Aorta (tissue), 5 donors: ENCODE measurements at regions not wholly inside any gene's neighbourhood (a gene's known extent, or its start where the extent isn't known, plus 50 kb on each side); places are given as distances from the start of the nearest gene placed in this dataset.
"Not testable (repeated sequence)": the region's sequence is repeated elsewhere in the genome, so short reads cannot be mapped to it uniquely, and the experiment has no call there.

Source experiments
- ATAC-seq: fragments of 200-7000 bp; cut with Tn5 transposase; one replicate; pipeline ENCODE4 v1.9.1; 2022; ENCODE audit warnings: moderate library complexity; ENCODE audit not compliant: low FRiP score
- DNase-seq, 2 donors: peaks; one replicate each; pipeline ENCODE4 v3.0.0-alpha.2; 2020
- H3K27ac ChIP-seq, 2 donors: one replicate each; pipeline ENCODE4 v1.5.1; 2013; ENCODE audit warnings: low read length in 2 of 2, mild to moderate bottlenecking in 2 of 2, moderate library complexity in 2 of 2, control low read depth in 1 of 2, inconsistent platforms in 1 of 2, low read depth in 1 of 2
- H3K27me3 ChIP-seq, 2 donors: one replicate each; pipeline ENCODE4 v1.6.1; 2013; ENCODE audit warnings: control low read depth in 1 of 2, low read length in 1 of 2, mild to moderate bottlenecking in 1 of 2, moderate library complexity in 1 of 2; ENCODE audit not compliant: insufficient read depth in 2 of 2, control insufficient read depth in 1 of 2
- H3K36me3 ChIP-seq, 2 donors: one replicate each; pipeline ENCODE4 v1.6.1; 2013; ENCODE audit warnings: control low read depth in 1 of 2, low read length in 1 of 2, mild to moderate bottlenecking in 1 of 2; ENCODE audit not compliant: insufficient read depth in 2 of 2, control insufficient read depth in 1 of 2
- H3K4me1 ChIP-seq, 2 donors: one replicate each; pipeline ENCODE4 v1.6.1; 2013; ENCODE audit warnings: low read length in 2 of 2, control low read depth in 1 of 2, mild to moderate bottlenecking in 1 of 2, moderate library complexity in 1 of 2; ENCODE audit not compliant: insufficient read depth in 2 of 2, control insufficient read depth in 1 of 2
- H3K4me3 ChIP-seq, 2 donors: one replicate each; pipeline ENCODE4 v1.5.1; 2013; ENCODE audit warnings: low read length in 2 of 2, control low read depth in 1 of 2, mild to moderate bottlenecking in 1 of 2
- H3K9me3 ChIP-seq: one replicate; pipeline ENCODE4 v1.6.1; 2013; ENCODE audit warnings: mild to moderate bottlenecking, low read length; ENCODE audit not compliant: control insufficient read depth
- WGBS, 2 donors: extraction: QIAGEN DNeasy Blood & Tissue Kit; methylation state at CpG; one replicate each; pipeline ENCODE4 v1.1.7; 2013; 5-methylcytosine and 5-hydroxymethylcytosine counted together
- intact Hi-C, 2 donors: fragments of 100-400 bp; cut with DNase I; formaldehyde crosslinking; loops; one replicate each; pipeline versions ENCODE4 v1.14.2 to v1.15.0; 2022
- donor health status: healthy with polysubstance abuse.
- donor health status: Bipolar disorder and iron deficiency.
- donor health status: DM: no; HTN: no; CAD: no.
- donor health status: DM: no; HTN: no; CAD: no.
- donor health status: DM: yes; HTN: yes; CAD: no.

DNA sequence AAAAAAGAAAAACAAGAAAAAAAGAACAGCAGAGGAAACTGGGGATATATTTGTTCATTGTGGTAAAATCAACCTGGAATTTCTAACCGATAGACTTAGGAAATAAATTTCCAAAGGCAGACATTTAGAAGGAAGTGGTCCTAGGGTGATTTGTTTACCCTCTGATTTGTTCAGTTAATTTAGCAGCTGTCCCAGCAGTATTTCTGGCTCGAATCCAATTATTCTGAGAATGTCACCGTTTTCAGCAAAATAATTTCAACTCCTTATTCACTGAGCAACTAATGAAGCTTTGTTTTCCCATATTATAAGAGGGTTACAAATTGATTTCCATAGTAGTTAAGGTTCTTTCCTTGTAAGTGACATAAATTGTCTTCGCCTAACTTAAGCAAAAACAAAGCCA lies 285.2 kb upstream of the SYT10 start:
- DNase-seq (no peak), ATAC-seq (no peak)
- WGBS, 2 donors = 48 to 50% methylated on average over 4 of the region's 4 CpGs
- Histone ChIP-seq H3K36me3 (no peaks in the 10 kb centered on the region), H3K9me3 (no peaks in the 10 kb centered on the region), H3K27me3 (no peaks in the 10 kb centered on the region), H3K4me3 (no peak overlapping the region), H3K27ac (no peak overlapping the region), H3K4me1 (no peaks in the 10 kb centered on the region)
- intact Hi-C loops = no loop called here

DNA sequence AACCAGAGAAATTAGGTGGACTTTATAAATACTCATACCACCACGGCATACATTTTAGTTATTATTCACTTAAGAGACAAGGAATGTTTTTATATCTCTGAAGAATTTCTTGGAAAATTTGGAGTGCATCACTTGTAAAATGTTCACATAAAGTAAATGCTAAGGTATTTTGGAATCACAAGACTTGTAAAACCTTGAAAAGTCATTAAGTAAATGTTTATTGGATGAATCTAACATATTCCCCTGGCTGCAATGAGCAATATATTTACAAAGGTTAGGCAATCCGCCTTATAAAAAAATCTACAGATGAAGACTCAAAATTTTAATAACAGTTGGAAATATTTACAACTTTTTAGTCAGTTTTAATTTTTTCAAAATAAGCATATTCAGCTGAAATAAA lies 287.4 kb upstream of the ALG10 start:
- H3K9me3 ChIP-seq = peaks cover 2% of the 10 kb centered on the region
- H3K36me3 ChIP-seq = no peaks in the 10 kb centered on the region
- ATAC-seq (no peak), DNase-seq (no peak)
- H3K27ac ChIP-seq = no peak overlapping the region
- no peaks in the 10 kb centered on the region for H3K27me3 ChIP-seq
- intact Hi-C loops = no loop called here
- H3K4me3 ChIP-seq = no peak overlapping the region
- WGBS, 2 donors = 64 to 75% methylated on average over 2 of the region's 2 CpGs
- H3K4me1 ChIP-seq = no peaks in the 10 kb centered on the region

DNA sequence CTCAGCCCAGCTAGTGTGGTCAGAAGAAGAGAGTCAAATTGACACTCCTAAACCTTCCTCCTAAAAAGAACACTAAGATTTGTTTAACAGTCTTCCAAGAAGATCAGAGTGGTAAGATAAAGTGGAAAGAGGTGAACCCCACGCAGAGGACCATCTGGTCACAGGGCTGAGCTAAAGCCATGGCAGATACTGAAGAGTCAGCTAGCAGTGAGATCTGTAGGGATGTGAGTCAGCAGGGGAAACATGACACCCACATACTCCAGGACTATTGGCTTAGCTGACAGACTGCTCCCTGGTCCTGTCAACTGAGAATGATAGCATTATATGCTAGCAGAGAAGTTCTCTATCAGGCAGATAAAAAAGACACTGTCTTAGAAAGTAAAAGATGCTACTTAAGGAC lies 269.4 kb upstream of the ALG10 start:
- 45 to 72% methylated on average over 1 of the region's 1 CpG for WGBS, 2 donors
- Histone ChIP-seq H3K4me1 (no peaks in the 10 kb centered on the region), H3K4me3 (no peak overlapping the region), H3K36me3 (no peaks in the 10 kb centered on the region), H3K27ac (no peak overlapping the region), H3K9me3 (peaks cover 5% of the 10 kb centered on the region), H3K27me3 (no peaks in the 10 kb centered on the region)
- ATAC-seq (no peak), DNase-seq (no peak)
- intact Hi-C loops = no loop called here

DNA sequence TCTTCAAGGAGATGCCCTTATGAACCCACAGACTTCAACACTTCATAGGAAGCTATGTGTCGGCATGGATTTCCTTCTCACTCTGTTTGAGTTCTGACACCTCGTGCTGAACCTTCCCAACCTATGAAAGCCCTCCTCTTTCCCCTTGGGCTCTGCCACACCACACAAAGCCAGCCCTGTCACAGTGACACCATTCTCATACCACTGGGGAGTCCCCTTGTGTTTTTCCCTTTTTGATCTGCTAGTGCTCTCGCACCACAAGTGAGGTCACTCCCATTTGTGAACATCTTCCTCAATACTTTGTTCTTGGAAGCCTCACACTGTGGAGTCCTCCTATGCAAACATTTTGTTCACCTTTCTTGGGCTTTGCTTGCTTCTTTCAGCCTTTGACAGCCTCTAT lies 264.6 kb upstream of the ALG10 start:
- intact Hi-C loops = no loop called here

DNA sequence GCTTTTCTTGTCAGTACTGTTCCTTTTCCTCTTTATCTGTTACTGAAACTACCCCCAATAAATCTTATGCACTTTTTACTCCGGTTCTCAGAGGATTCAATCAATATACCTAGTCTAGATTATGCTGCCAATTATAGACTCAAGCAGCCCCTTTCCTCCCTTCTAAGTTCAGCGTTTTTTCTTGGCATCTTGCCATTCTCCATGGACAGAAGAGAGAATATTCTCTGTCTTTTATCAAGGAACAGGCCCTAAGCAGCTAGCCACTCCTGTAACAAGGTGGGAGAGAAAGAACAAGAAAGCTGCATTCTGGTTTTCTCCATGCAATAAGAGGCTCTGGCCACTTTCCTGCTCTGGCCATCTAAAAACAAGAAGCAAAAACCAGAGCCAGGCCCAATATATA lies 263.0 kb upstream of the ALG10 start:
- Histone ChIP-seq H3K4me1 (no peaks in the 10 kb centered on the region), H3K9me3 (peaks cover 3% of the 10 kb centered on the region), H3K27ac (no peak overlapping the region), H3K36me3 (no peaks in the 10 kb centered on the region), H3K27me3 (no peaks in the 10 kb centered on the region), H3K4me3 (no peak overlapping the region)
- intact Hi-C loops = no loop called here
- WGBS, 2 donors = 22 to 47% methylated on average over 2 of the region's 2 CpGs
- DNase-seq (no peak), ATAC-seq (no peak)

More for the DNA sequence above, 264.6 kb upstream of the ALG10 start:
- no peak overlapping the region for H3K27ac ChIP-seq
- DNase-seq = no peak
- ATAC-seq = no peak
- no peaks in the 10 kb centered on the region for H3K4me1 ChIP-seq
- H3K4me3 ChIP-seq = no peak overlapping the region
- peaks cover 5% of the 10 kb centered on the region for H3K9me3 ChIP-seq
- no peaks in the 10 kb centered on the region for H3K27me3 ChIP-seq
- WGBS, 2 donors = 73 to 75% methylated on average over 3 of the region's 3 CpGs
- no peaks in the 10 kb centered on the region for H3K36me3 ChIP-seq

DNA sequence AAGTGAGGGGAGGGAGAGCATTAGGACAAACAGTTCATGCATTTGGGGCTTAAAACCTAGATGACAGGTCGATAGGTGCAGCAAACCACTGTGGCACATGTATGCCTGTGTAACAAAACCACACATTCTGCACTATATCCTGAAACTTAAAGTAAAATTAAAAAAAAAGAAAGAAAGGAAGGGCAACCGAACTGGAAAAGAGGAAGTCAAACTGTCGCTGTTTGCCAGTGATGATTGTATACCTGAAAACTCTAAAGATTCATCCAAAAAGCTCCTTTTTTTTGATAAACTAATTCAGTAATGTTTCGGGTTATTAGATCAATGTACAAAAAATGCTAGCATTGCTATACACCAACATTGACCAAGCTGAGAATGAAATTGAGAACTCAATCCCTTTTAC lies 259.0 kb upstream of the ALG10 start:
- Histone ChIP-seq H3K4me1 (no peaks in the 10 kb centered on the region), H3K4me3 (no peak overlapping the region), H3K27me3 (no peaks in the 10 kb centered on the region), H3K36me3 (no peaks in the 10 kb centered on the region), H3K9me3 (no peaks in the 10 kb centered on the region), H3K27ac (no peak overlapping the region)
- 69 to 72% methylated on average over 4 of the region's 4 CpGs for WGBS, 2 donors
- intact Hi-C loops = no loop called here
- ATAC-seq = no peak
- DNase-seq = no peak

DNA sequence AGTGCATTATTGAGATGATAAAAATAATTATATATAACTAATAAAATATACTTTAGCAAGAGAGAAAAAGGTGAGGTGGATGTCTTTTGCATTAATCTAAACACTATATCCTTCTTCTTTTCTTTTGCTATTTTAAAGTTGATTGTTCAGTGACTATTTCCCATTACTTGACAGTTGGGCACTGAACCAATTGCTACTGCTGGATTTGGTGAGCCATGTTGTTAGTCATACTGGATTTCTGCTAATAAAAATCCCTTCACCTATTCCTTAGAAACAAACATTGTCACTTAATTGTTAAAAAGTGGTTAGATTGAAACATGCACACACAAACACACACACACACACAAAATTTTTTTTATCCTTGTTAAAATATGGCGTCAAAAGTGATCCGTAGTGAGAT lies 251.6 kb upstream of the ALG10 start:
- DNase-seq = no peak
- no peak for ATAC-seq
- H3K27ac ChIP-seq = no peak overlapping the region
- no peaks in the 10 kb centered on the region for H3K9me3 ChIP-seq
- intact Hi-C loops = no loop called here
- no peaks in the 10 kb centered on the region for H3K36me3 ChIP-seq
- 43 to 67% methylated on average over 2 of the region's 2 CpGs for WGBS, 2 donors
- no peaks in the 10 kb centered on the region for H3K4me1 ChIP-seq
- H3K4me3 ChIP-seq = no peak overlapping the region
- no peaks in the 10 kb centered on the region for H3K27me3 ChIP-seq

DNA sequence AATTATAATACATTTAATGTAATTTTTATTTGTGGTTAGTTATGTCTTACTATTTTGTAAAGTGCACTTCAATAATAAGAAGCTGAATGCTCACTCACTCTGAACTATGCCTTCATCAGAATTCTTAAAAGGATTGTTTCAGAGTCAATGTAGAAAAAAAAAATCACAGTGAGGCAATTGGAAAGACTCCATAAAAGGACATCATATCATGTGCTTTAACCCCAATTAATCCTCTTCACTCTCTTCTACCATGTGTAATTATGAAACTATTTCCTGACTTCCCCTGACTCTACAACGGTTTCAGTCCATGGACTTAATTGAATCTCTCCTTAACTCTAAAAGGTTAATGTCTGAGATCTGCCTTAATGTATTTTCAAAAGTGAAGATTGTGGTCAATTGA lies 250.4 kb upstream of the ALG10 start:
- WGBS, 2 donors = 51 to 65% methylated on average over 1 of the region's 1 CpG
- no peaks in the 10 kb centered on the region for H3K36me3 ChIP-seq
- H3K27ac ChIP-seq = no peak overlapping the region
- no peaks in the 10 kb centered on the region for H3K9me3 ChIP-seq
- no peaks in the 10 kb centered on the region for H3K27me3 ChIP-seq
- ATAC-seq (no peak), DNase-seq (no peak)
- no peaks in the 10 kb centered on the region for H3K4me1 ChIP-seq
- intact Hi-C loops = no loop called here
- no peak overlapping the region for H3K4me3 ChIP-seq

DNA sequence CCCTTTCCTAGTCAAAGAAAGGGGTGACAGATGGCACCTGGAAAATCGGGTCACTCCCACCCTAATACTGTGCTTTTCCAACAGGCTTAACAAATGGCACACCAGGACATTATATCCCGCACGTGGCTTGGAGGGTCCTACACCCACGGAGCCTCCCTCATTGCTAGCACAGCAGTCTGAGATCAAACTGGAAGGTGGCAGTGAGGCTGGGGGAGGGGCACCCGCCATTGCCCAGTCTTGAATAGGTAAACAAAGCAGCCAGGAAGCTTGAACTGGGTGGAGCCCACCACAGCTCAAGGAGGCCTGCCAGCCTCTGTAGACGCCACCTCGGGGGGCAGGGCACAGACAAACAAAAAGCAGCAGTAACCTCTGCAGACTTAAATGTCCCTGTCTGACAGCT lies 249.2 kb upstream of the ALG10 start:
- intact Hi-C loops, ATAC-seq, H3K36me3 ChIP-seq, H3K27ac ChIP-seq, H3K27me3 ChIP-seq, H3K4me1 ChIP-seq, H3K4me3 ChIP-seq, H3K9me3 ChIP-seq, DNase-seq: not testable (repeated sequence)
- WGBS, 2 donors = 69 to 80% methylated on average over 7 of the region's 7 CpGs
